ENCODE measurements at regions not wholly inside any gene's neighbourhood (a gene's known extent, or its start where the extent isn't known, plus 50 kb on each side); places are given as distances from the start of the nearest gene placed in this dataset.

GRCh38 chr17:79415909-79416308 is 194.9 kb downstream of the RBFOX3 start:
- DNase-seq: no peak

- DNase-seq: no peak
These were observed 195.5 kb downstream of the RBFOX3 start for GRCh38 chr17:79415365-79415764.

- DNase-seq: no peak
These were observed 196.0 kb downstream of the RBFOX3 start for GRCh38 chr17:79414793-79415211.

GRCh38 chr17:79414063-79414792 is 196.6 kb downstream of the RBFOX3 start:
- no peak for DNase-seq

- DNase-seq: no peak
These were observed 197.2 kb downstream of the RBFOX3 start for GRCh38 chr17:79413611-79414010.

GRCh38 chr17:79412886-79413390 is 197.9 kb downstream of the RBFOX3 start:
- no peak for DNase-seq

GRCh38 chr17:79412110-79412509 is 198.7 kb downstream of the RBFOX3 start:
- no peak for DNase-seq

GRCh38 chr17:79411419-79411818 is 199.4 kb downstream of the RBFOX3 start:
- no peak for DNase-seq

GRCh38 chr17:79410681-79411080 is 200.2 kb downstream of the RBFOX3 start:
- no peak for DNase-seq

- no peak for DNase-seq
These were observed 202.6 kb downstream of the RBFOX3 start for GRCh38 chr17:79408251-79408650.

GRCh38 chr17:79407385-79407784 is 203.5 kb downstream of the RBFOX3 start:
- no peak for DNase-seq

- DNase-seq: no peak
These were observed 204.5 kb downstream of the RBFOX3 start for GRCh38 chr17:79406316-79406715.

- no peak for DNase-seq
These were observed 205.0 kb downstream of the RBFOX3 start for GRCh38 chr17:79405823-79406222.

- DNase-seq: no peak
These were observed 206.5 kb downstream of the RBFOX3 start for GRCh38 chr17:79404136-79404911.

GRCh38 chr17:79401704-79402674 is 208.9 kb downstream of the RBFOX3 start:
- no peak for DNase-seq

- DNase-seq: peak; percentile 39
These were observed 209.7 kb downstream of the RBFOX3 start for GRCh38 chr17:79400989-79401703.

- no peak for DNase-seq
These were observed 211.2 kb downstream of the RBFOX3 start for GRCh38 chr17:79399610-79400144.

- DNase-seq: no peak
These were observed 212.4 kb downstream of the RBFOX3 start for GRCh38 chr17:79398441-79398840.

GRCh38 chr17:79396696-79397095 is 214.2 kb downstream of the RBFOX3 start:
- DNase-seq: no peak

- DNase-seq: no peak
These were observed 215.3 kb downstream of the RBFOX3 start for GRCh38 chr17:79395545-79395944.

GRCh38 chr17:79395066-79395465 is 215.8 kb downstream of the RBFOX3 start:
- no peak for DNase-seq
